NCI-H187 treated with DMSO at 0.1 percent for 48 hours (cell line): ENCODE measurements at regions not wholly inside any gene's neighbourhood (a gene's known extent, or its start where the extent isn't known, plus 50 kb on each side); places are given as distances from the start of the nearest gene placed in this dataset.

ENCODE experiments used
- DNase-seq: peaks from one replicate; lab custom pipeline; 2025; lab: John Stamatoyannopoulos, UW

GRCh38 chr3:13266005-13266404, 154.1 kb downstream of the NUP210 start:
- DNase-seq: no peak

- no peak for DNase-seq
Measured at GRCh38 chr3:13265507-13265906, 154.6 kb downstream of the NUP210 start.

- no peak for DNase-seq
Measured at GRCh38 chr3:13265016-13265415, 155.1 kb downstream of the NUP210 start.

- no peak for DNase-seq
Measured at GRCh38 chr3:13264468-13264795, 155.7 kb downstream of the NUP210 start.

GRCh38 chr3:13263770-13264467, 156.2 kb downstream of the NUP210 start:
- no peak for DNase-seq

GRCh38 chr3:13262493-13263211, 157.5 kb downstream of the NUP210 start:
- DNase-seq: no peak

GRCh38 chr3:13261892-13262291, 158.2 kb downstream of the NUP210 start:
- DNase-seq: no peak

- no peak for DNase-seq
Measured at GRCh38 chr3:13261104-13261830, 158.9 kb downstream of the NUP210 start.

GRCh38 chr3:13260259-13261103, 159.6 kb downstream of the NUP210 start:
- no peak for DNase-seq

- no peak for DNase-seq
Measured at GRCh38 chr3:13259831-13260230, 160.3 kb downstream of the NUP210 start.

- no peak for DNase-seq
Measured at GRCh38 chr3:13258986-13259514, 161.1 kb downstream of the NUP210 start.

- DNase-seq: no peak
Measured at GRCh38 chr3:13258280-13258679, 161.8 kb downstream of the NUP210 start.

- no peak for DNase-seq
Measured at GRCh38 chr3:13257666-13258065, 162.5 kb downstream of the NUP210 start.

- no peak for DNase-seq
Measured at GRCh38 chr3:13256845-13257244, 163.3 kb downstream of the NUP210 start.

GRCh38 chr3:13254028-13254951, 165.8 kb downstream of the NUP210 start:
- DNase-seq: no peak

- DNase-seq: no peak
Measured at GRCh38 chr3:13253208-13253937, 166.7 kb downstream of the NUP210 start.

- DNase-seq: no peak
Measured at GRCh38 chr3:13252207-13252606, 167.9 kb downstream of the NUP210 start.

GRCh38 chr3:13251166-13251903, 168.8 kb downstream of the NUP210 start:
- DNase-seq: no peak

- DNase-seq: no peak
Measured at GRCh38 chr3:13249664-13250390, 170.3 kb downstream of the NUP210 start.
